ENCODE measurements at regions not wholly inside any gene's neighbourhood (a gene's known extent, or its start where the extent isn't known, plus 50 kb on each side); places are given as distances from the start of the nearest gene placed in this dataset.

DNA sequence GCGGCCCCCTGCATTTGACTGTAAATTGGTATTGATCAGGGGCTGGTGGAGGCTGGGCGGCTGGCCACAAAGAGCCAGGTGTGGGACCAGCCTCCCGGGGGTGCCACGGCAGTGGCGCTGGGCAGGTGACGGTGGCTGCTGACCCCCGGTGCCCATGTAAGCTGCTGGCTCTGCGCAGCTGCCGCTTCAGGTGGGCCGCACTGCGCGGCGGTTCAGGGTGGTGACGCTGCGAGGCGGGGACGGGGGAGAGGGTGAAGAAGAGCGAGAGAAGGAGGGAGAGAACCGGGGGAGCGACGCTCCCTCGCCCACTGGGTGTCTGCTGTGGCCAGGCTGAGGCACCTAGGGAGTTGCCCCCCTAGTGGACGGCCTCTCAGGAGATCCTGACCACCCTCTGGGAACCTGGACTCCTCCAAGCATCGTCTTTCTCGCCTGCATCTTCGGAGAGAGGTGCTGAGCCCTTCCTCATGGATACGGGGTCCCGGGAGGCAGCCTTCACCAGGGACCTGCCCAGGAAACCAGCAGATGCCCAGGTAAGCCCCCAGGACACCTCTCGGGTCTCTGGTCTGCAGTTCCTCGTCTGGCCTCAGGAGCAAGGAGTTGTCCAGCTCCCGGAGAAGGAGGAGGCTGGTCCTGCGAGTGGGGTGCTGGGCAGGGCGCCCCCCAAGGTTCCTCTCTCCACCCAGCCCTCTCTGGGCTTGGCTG, 77.5 kb upstream of the GATA5 start:
- TF ChIP-seq EZH2phosphoT487 (IDR thresholded peaks at IDR 0.05; ENCODE audit: low read depth) = no peak
- TF ChIP-seq, protein P1, sequence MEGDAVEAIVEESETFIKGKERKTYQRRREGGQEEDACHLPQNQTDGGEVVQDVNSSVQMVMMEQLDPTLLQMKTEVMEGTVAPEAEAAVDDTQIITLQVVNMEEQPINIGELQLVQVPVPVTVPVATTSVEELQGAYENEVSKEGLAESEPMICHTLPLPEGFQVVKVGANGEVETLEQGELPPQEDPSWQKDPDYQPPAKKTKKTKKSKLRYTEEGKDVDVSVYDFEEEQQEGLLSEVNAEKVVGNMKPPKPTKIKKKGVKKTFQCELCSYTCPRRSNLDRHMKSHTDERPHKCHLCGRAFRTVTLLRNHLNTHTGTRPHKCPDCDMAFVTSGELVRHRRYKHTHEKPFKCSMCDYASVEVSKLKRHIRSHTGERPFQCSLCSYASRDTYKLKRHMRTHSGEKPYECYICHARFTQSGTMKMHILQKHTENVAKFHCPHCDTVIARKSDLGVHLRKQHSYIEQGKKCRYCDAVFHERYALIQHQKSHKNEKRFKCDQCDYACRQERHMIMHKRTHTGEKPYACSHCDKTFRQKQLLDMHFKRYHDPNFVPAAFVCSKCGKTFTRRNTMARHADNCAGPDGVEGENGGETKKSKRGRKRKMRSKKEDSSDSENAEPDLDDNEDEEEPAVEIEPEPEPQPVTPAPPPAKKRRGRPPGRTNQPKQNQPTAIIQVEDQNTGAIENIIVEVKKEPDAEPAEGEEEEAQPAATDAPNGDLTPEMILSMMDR (IDR thresholded peaks at IDR 0.05; ENCODE audit: low read depth, low read length) = no peak
- no peak overlapping the region for H3K9ac ChIP-seq (ENCODE audit: low read length)
- H3K27me3 ChIP-seq (ENCODE audit: low read depth, low read length) = peaks cover 23% of the 10 kb centered on the region; the same call in 1 of the 2 replicates

DNA sequence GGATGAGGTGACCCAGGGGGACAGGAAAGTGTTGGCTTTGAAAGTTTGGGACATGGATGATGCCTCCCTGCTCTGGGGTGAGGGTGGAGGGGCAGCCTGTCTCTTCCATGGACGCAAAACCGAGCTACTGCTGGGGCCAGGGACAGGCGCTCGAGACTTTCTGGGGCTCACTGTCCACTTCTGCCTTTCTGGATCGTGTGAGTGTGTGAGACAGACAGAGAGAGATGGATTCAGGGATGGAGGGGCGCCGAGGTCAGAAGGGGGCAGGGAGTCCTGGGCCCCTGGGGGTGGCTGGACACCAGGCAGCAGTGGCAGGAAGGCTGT, 78.0 kb upstream of the GATA5 start:
- no peak overlapping the region for H2AFZ ChIP-seq (ENCODE audit: low read depth, low read length)
- H4K20me1 ChIP-seq (ENCODE audit: insufficient read depth, low read length) = no peaks in the 10 kb centered on the region
- H3K4me1 ChIP-seq (ENCODE audit: low read length) = no peaks in the 10 kb centered on the region
- H3K9ac ChIP-seq (ENCODE audit: low read length) = no peak overlapping the region
- H3K27ac ChIP-seq (ENCODE audit: low read length) = no peak overlapping the region
- no peaks in the 10 kb centered on the region for H3K36me3 ChIP-seq (replicated peaks; ENCODE audit: low read depth, low read length)
- no peaks in the 10 kb centered on the region for H3K9me3 ChIP-seq (ENCODE audit: insufficient read depth, low read length)
- no peaks in the 10 kb centered on the region for H3K79me2 ChIP-seq (ENCODE audit: low read length)
- no peak overlapping the region for H3K4me3 ChIP-seq (ENCODE audit: low read length)
- no peak for TF ChIP-seq EZH2phosphoT487 (IDR thresholded peaks at IDR 0.05; ENCODE audit: low read depth)
- TF ChIP-seq, protein P1 (IDR thresholded peaks at IDR 0.05; ENCODE audit: low read depth, low read length) = no peak
- H3K27me3 ChIP-seq (ENCODE audit: low read depth, low read length) = peaks cover 23% of the 10 kb centered on the region; the same call in 1 of the 2 replicates
- no peak overlapping the region for H3K4me2 ChIP-seq (ENCODE audit: low read length)

More for the DNA sequence above, 77.5 kb upstream of the GATA5 start:
- Histone ChIP-seq H3K4me3 (ENCODE audit: low read length) (no peak overlapping the region), H3K27ac (ENCODE audit: low read length) (no peak overlapping the region), H4K20me1 (ENCODE audit: insufficient read depth, low read length) (no peaks in the 10 kb centered on the region), H3K79me2 (ENCODE audit: low read length) (no peaks in the 10 kb centered on the region), H3K4me1 (ENCODE audit: low read length) (no peaks in the 10 kb centered on the region), H2AFZ (ENCODE audit: low read depth, low read length) (no peak overlapping the region), H3K36me3 (replicated peaks; ENCODE audit: low read depth, low read length) (no peaks in the 10 kb centered on the region), H3K4me2 (ENCODE audit: low read length) (no peak overlapping the region), H3K9me3 (ENCODE audit: insufficient read depth, low read length) (no peaks in the 10 kb centered on the region)

DNA sequence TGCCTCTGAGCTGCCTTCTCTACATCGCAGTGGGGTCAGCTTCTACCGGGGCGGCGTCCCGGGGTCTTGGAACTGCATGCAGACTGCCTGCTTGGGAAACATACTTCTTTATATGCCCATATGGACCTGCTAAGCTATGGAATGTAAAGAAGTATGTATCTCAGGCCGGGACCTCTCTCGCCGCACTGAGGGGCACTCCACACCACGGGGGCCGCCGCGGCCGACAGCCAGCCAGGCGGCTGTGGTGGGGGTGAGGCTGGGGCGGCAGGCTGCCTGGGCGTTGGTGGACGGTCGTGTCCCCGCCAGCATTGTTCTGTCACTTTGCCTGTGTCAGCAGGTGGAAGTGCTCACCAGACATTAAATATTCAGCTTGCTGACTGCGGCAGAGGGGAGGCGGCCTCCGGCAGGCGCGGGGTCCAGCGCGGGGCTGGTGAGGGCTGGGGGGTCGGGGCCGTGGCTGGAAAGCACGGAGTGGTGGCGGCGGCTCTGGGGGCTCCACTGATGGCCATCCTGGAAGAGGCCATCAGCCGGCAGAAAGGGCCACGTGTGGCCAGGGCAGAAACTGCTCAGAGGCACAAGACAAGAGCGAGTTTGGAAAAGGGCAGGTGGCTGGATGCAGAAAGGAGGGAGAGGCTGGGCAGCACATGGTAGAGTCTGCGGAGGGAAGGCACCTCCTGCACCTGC, 78.6 kb upstream of the GATA5 start:
- H3K79me2 ChIP-seq (ENCODE audit: low read length) = no peaks in the 10 kb centered on the region
- no peaks in the 10 kb centered on the region for H3K36me3 ChIP-seq (replicated peaks; ENCODE audit: low read depth, low read length)
- H4K20me1 ChIP-seq (ENCODE audit: insufficient read depth, low read length) = no peaks in the 10 kb centered on the region
- H3K9me3 ChIP-seq (ENCODE audit: insufficient read depth, low read length) = no peaks in the 10 kb centered on the region
- H3K4me2 ChIP-seq (ENCODE audit: low read length) = no peak overlapping the region
- TF ChIP-seq, protein P1 (IDR thresholded peaks at IDR 0.05; ENCODE audit: low read depth, low read length) = no peak
- TF ChIP-seq EZH2phosphoT487 (IDR thresholded peaks at IDR 0.05; ENCODE audit: low read depth) = no peak
- H3K27ac ChIP-seq (ENCODE audit: low read length) = no peak overlapping the region
- peaks cover 23% of the 10 kb centered on the region; the same call in 1 of the 2 replicates for H3K27me3 ChIP-seq (ENCODE audit: low read depth, low read length)
- H3K9ac ChIP-seq (ENCODE audit: low read length) = no peak overlapping the region
- H2AFZ ChIP-seq (ENCODE audit: low read depth, low read length) = no peak overlapping the region
- no peaks in the 10 kb centered on the region for H3K4me1 ChIP-seq (ENCODE audit: low read length)
- H3K4me3 ChIP-seq (ENCODE audit: low read length) = no peak overlapping the region

DNA sequence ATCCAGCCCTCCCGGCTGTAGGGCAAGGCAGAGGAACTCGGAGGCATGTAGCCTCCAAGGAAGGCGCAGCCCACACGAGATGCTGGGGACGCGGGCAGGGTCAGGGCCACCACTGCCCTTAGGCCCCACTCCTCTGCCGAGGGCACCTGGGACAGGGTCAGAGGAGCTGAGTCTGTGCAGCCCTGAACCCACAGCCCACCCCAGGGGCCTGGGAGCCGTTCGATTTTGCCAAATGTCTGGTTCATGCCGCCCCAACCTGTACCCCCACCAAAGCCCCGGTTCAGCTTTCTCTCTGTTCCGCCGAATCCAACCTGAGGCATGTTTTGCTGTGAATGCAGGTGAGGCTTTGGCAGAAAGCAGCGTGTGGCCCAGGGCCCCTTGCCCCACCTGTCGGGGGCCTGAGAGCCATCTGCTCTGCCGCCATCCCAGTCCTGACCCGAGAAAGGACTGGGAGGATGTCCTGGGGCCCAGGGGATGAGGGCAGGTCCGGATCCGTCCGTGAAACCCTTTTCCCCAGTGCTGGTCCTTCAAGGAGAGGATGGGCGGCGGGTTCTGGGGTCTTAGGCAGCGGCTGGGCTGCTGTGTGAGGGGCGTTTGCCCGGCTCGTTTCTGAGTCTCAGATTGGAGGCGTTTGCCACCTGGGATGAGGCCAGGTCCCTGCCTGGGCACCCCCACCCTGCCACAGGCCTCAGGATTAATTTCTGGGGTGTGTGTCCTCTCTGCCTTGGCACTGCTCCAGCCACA, 79.3 kb upstream of the GATA5 start:
- Histone ChIP-seq H3K79me2 (ENCODE audit: low read length) (no peaks in the 10 kb centered on the region), H4K20me1 (ENCODE audit: insufficient read depth, low read length) (no peaks in the 10 kb centered on the region), H3K9ac (ENCODE audit: low read length) (no peak overlapping the region), H3K4me1 (ENCODE audit: low read length) (no peaks in the 10 kb centered on the region), H3K4me2 (ENCODE audit: low read length) (no peak overlapping the region), H3K36me3 (replicated peaks; ENCODE audit: low read depth, low read length) (no peaks in the 10 kb centered on the region), H3K9me3 (ENCODE audit: insufficient read depth, low read length) (no peaks in the 10 kb centered on the region), H3K4me3 (ENCODE audit: low read length) (no peak overlapping the region), H3K27ac (ENCODE audit: low read length) (no peak overlapping the region), H2AFZ (ENCODE audit: low read depth, low read length) (no peak overlapping the region), H3K27me3 (ENCODE audit: low read depth, low read length) (peaks cover 19% of the 10 kb centered on the region; the same call in 1 of the 2 replicates)
- no peak for TF ChIP-seq EZH2phosphoT487 (IDR thresholded peaks at IDR 0.05; ENCODE audit: low read depth)
- TF ChIP-seq, protein P1 (IDR thresholded peaks at IDR 0.05; ENCODE audit: low read depth, low read length) = no peak
